ENCODE measurements at regions not wholly inside any gene's neighbourhood (a gene's known extent, or its start where the extent isn't known, plus 50 kb on each side); places are given as distances from the start of the nearest gene placed in this dataset.

DNA sequence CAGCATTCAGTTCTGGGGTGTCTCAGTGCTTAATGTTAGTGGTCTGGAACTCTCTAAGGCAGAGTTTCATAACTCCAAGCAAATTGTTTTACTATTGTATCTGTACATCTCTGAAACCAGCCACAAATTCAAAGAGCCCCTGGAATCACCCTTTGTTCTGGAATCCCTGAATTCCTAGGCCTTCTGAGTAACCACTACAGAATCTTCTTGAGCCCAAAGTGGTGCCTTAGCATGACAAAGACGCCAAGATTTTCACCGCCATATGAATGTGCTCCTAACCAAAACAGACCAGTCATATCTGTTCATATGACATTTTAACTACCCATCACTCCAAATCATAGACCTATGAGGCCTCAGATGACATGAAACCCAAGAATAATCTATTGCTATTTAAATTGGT lies 668.1 kb downstream of the EPHA4 start:
- Histone ChIP-seq H3K27me3 (no peaks in the 10 kb centered on the region), H3K4me3 (no peak overlapping the region), H3K9me3 (ENCODE audit: low read depth) (no peaks in the 10 kb centered on the region), H3K36me3 (no peaks in the 10 kb centered on the region), H3K27ac (no peak overlapping the region), H3K4me1 (ENCODE audit: low read depth) (peaks cover 24% of the 10 kb centered on the region)
- DNase-seq (ENCODE audit: low read depth in 1 of 2, low spot score in 1 of 2), result no peak
- TF ChIP-seq, protein P1, sequence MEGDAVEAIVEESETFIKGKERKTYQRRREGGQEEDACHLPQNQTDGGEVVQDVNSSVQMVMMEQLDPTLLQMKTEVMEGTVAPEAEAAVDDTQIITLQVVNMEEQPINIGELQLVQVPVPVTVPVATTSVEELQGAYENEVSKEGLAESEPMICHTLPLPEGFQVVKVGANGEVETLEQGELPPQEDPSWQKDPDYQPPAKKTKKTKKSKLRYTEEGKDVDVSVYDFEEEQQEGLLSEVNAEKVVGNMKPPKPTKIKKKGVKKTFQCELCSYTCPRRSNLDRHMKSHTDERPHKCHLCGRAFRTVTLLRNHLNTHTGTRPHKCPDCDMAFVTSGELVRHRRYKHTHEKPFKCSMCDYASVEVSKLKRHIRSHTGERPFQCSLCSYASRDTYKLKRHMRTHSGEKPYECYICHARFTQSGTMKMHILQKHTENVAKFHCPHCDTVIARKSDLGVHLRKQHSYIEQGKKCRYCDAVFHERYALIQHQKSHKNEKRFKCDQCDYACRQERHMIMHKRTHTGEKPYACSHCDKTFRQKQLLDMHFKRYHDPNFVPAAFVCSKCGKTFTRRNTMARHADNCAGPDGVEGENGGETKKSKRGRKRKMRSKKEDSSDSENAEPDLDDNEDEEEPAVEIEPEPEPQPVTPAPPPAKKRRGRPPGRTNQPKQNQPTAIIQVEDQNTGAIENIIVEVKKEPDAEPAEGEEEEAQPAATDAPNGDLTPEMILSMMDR (IDR thresholded peaks at IDR 0.05; ENCODE audit: low read depth, low read length), result no peak

DNA sequence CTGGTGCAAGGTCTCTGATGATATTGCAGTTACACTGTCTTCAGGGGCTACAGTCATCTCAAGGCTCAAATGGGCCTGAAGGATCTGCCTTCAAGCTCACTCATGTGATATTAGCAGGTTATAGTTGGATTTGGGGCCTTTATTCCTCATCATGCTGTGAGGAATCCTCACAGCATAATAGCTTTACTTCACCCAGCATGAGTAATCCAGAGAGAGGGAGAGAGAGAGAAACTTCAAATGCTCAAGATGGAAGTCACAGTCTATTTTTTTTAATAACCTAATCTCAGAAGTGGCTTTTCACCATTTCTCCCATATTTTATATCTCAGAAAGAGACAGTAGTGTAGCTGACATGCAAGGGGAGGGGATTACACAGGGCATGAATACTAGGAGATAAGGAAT lies 658.7 kb downstream of the EPHA4 start:
- Histone ChIP-seq H3K4me3 (no peak overlapping the region), H3K27me3 (no peaks in the 10 kb centered on the region), H3K9me3 (ENCODE audit: low read depth) (no peaks in the 10 kb centered on the region), H3K36me3 (no peaks in the 10 kb centered on the region), H3K27ac (no peak overlapping the region), H3K4me1 (ENCODE audit: low read depth) (peaks cover 5% of the 10 kb centered on the region)
- TF ChIP-seq, protein P1 (IDR thresholded peaks at IDR 0.05; ENCODE audit: low read depth, low read length), result no peak
- no peak for DNase-seq (ENCODE audit: low read depth in 1 of 2, low spot score in 1 of 2)

DNA sequence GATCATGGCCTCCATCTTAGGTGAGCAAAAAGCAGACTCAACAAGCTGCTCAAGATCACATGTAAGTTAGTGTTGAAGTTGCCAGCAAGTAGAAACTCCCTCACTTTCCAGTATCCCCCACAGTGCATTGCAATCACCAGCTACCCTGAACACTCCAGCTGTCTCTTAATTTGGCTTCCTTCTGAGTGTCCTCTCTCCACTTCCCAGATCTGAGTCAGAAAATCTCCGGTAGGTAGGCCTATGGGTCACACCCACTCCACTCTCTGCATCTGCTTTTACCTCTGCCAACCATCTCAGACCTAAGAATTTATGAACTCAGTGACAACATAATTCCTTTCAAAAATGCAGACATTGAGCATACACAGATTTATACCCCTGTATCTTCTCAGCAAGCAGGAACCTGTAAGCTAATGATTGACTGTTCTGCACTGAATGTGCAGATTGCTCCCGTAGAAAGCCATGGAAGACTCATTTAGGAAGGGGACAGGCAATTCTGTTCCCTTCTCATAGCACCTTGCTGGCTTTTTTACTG lies 656.9 kb downstream of the EPHA4 start:
- TF ChIP-seq, protein P1 (IDR thresholded peaks at IDR 0.05; ENCODE audit: low read depth, low read length), result no peak
- Histone ChIP-seq H3K9me3 (ENCODE audit: low read depth) (no peaks in the 10 kb centered on the region), H3K27ac (no peak overlapping the region), H3K27me3 (no peaks in the 10 kb centered on the region), H3K36me3 (no peaks in the 10 kb centered on the region), H3K4me3 (no peak overlapping the region), H3K4me1 (ENCODE audit: low read depth) (no peaks in the 10 kb centered on the region)
- no peak for DNase-seq (ENCODE audit: low read depth in 1 of 2, low spot score in 1 of 2)

DNA sequence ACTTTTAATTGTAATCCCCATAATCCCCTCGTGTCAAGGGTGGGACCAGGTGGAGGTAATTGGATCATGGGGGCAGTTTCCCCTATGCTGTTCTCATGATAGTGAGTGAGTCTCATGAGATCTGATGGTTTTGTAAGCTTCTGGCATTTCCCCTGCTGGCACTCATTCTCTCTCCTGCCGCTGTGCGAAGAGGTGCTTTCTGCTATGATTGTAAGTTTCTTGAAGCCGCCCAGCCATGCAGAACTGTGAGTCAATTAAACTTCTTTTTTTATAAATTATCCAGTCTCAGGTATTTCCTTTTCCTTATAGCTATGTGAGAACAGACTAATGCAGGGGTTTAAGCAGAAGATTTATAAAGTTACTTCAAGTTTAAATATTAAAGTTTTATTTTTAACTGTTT lies 655.2 kb downstream of the EPHA4 start:
- H3K9me3 ChIP-seq (ENCODE audit: low read depth), result no peaks in the 10 kb centered on the region
- H3K27ac ChIP-seq, result no peak overlapping the region
- DNase-seq (ENCODE audit: low read depth in 1 of 2, low spot score in 1 of 2), result no peak
- H3K27me3 ChIP-seq, result no peaks in the 10 kb centered on the region
- H3K36me3 ChIP-seq, result no peaks in the 10 kb centered on the region
- no peak overlapping the region for H3K4me3 ChIP-seq
- H3K4me1 ChIP-seq (ENCODE audit: low read depth), result no peaks in the 10 kb centered on the region
- TF ChIP-seq, protein P1 (IDR thresholded peaks at IDR 0.05; ENCODE audit: low read depth, low read length), result no peak

DNA sequence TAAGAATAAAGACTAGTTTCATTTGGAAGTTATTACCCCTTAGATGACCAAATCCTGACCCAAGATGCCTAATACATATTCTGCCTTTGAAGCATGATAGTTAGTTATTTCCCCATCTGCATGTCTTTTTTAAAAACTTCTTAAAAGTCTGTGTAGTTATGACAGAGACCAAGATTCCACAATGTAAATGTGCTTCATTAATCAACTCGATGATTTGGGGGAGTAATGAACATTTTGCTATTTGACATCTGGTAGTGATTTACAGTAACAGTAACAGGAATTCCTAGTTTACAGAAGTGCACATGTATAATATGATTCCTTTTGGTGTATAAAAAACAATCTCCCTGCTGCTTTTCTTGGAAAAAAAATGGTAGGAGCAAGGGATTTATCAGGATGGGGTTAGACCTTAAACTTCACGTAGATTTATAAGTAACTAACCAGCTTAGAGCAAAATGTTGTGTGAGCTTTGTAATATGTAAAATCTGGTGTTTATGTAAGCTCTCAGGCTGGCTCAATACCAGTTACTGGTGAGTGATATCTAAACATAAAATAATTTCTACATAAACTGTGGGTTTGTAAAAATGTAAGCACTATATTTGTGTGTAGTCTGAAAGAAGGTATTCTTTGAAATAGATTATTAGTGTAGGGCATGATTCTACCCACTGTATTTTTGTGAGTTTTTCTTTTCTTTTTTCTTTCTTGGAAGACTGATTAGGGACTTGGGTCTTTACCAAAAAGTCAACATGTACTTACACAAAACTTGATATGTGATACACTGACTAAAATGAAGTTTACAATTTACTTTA lies 641.6 kb downstream of the EPHA4 start:
- Histone ChIP-seq H3K4me1 (ENCODE audit: low read depth) (no peaks in the 10 kb centered on the region), H3K9me3 (ENCODE audit: low read depth) (no peaks in the 10 kb centered on the region), H3K36me3 (no peaks in the 10 kb centered on the region), H3K4me3 (no peak overlapping the region), H3K27me3 (no peaks in the 10 kb centered on the region), H3K27ac (no peak overlapping the region)
- TF ChIP-seq, protein P1 (IDR thresholded peaks at IDR 0.05; ENCODE audit: low read depth, low read length), result no peak
- DNase-seq (ENCODE audit: low read depth in 1 of 2, low spot score in 1 of 2), result no peak

Data from cardiac muscle cell (in vitro differentiated cells and primary cell).